Left ventricle myocardium superior (tissue), 1 donor: ENCODE measurements at regions not wholly inside any gene's neighbourhood (a gene's known extent, or its start where the extent isn't known, plus 50 kb on each side); places are given as distances from the start of the nearest gene placed in this dataset.
"Not testable (repeated sequence)": the region's sequence is repeated elsewhere in the genome, so short reads cannot be mapped to it uniquely, and the experiment has no call there.

Experiments used
- ATAC-seq: fragments of 200-7000 bp; cut with Tn5 transposase; one replicate; pipeline ENCODE4 v1.9.1; 2020; ENCODE audit warnings: mild to moderate bottlenecking, moderate library complexity
- DNase-seq: peaks from one replicate; pipeline ENCODE4 v3.0.0-alpha.2; 2020
- intact Hi-C: fragments of 100-400 bp; cut with micrococcal nuclease; formaldehyde crosslinking; loops from one replicate; pipeline ENCODE4 v1.11.0; 2022
- donor health status: DM: no; HTN: yes; CAD: no; lungs with severe emphysema.

- ATAC-seq (no peak), DNase-seq (no peak)
- intact Hi-C loops, result no loop called here
Observed at GRCh38 chr6:145092554-145092953, 642.8 kb downstream of the EPM2A start.

DNA sequence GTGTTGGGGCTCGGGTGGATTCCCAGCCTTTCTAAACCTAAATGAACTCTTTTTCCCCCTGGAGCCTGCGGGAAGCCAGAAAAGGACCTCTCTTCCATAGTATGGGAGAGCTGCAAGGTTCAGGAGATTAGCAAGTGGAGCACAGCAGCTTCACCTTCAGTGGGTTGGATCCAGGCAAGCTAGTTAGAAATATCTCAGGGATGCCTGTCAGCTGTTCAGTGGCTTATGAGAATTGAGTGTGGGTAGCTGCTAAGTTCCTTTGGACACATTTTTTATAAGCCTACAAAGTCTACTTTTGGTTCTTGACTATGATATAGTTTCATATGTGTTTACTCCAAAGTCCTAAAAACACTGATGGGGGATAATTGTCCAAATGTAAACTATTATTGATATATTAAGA, 642.1 kb downstream of the EPM2A start:
- intact Hi-C loops, result no loop called here
- no peak for ATAC-seq

DNA sequence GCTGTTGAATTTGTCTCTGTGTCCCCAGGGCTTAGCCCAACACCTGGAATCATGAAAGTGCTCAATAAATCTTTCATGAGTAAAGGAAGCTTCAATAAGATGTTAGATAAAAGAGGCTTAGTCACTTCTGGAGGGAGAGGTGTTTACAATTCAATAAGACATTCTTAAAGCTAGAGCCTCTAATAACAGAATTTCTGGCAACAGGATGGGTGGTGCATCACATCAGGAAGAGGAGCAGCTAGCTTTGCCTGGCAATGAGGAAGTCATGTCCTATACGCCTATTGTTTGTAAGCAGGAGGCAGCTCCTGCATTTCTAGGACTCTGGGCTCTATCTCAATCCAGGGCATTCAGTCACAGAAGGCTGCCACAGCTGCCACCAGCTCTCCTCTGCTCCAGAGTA, 638.5 kb downstream of the EPM2A start:
- ATAC-seq (peak; percentile 47), DNase-seq (no peak)
- intact Hi-C loops, result no loop called here

More for the DNA sequence above, 642.1 kb downstream of the EPM2A start:
- DNase-seq, result no peak

DNA sequence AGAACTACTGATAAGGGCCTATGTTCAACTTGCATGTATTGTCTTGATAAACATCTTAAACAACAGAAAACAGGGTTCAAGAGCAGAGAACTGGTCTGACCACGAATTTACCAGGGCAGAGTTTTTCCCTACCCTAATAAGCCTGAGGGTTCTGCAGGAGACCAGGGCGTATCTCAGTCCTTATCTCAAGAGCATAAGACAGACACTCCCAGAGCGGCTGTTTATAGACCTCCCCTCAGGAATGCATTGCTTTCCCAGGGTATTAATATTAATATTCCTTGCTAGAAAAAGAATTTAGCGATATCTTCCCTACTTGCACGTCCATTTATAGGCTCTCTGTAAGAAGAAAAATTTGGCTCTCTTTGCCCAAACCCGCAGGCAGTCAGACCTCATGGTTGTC, 637.2 kb downstream of the EPM2A start:
- intact Hi-C loops, ATAC-seq, DNase-seq: not testable (repeated sequence)

GRCh38 chr6:145099713-145100112, 635.6 kb downstream of the EPM2A start:
- ATAC-seq, result no peak
- no peak for DNase-seq
- intact Hi-C loops, result no loop called here

DNA sequence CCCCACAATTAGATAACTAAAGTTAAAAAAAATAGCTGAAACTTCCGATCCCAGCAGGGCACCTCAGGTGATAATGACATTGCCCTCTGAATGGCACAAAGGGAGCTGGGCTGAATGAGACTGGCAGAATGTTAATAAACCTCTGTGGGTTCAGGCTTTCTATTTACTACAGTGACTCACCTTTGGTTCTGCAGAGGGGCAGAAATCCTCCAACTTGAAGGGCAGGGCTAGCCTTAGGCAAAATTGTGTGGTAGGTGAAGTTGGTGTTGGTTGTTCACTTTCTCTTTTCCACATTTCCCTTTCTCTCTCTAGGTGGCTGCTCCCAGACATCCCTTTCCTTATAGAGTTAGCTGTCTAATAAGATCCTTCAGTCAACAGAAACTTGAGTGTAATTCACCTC, 625.2 kb downstream of the EPM2A start:
- no peak for DNase-seq
- intact Hi-C loops, result no loop called here
- ATAC-seq, result no peak

GRCh38 chr6:145111407-145111806, 623.9 kb downstream of the EPM2A start:
- ATAC-seq, DNase-seq, intact Hi-C loops: not testable (repeated sequence)

DNA sequence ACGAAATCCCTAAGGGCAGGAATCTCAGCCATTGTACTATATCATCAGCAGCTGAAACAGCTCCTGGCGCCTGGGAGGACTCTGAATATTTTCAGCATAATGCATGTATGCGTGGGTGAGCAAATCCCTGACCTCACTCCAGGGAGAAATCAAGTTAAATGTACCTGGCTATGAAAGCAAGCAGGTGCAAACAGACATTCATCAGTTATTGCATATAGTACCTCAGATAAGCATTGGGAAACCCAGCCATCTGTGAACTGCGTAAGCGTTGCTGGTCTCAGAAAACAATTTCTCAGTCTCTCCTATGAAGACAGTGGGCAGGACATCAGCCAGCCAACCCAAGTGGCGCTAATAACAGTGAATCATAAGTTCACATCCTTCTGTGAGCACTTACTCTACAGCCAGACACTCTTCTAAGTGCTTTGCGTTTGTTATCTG, 622.6 kb downstream of the EPM2A start:
- DNase-seq, result no peak
- intact Hi-C loops, result no loop called here
- no peak for ATAC-seq

- DNase-seq (no peak), ATAC-seq (no peak)
- intact Hi-C loops, result no loop called here
Observed at GRCh38 chr6:145115638-145116037, 619.7 kb downstream of the EPM2A start.

GRCh38 chr6:145116591-145117178, 618.6 kb downstream of the EPM2A start:
- no peak for ATAC-seq
- no peak for DNase-seq
- intact Hi-C loops, result no loop called here

DNA sequence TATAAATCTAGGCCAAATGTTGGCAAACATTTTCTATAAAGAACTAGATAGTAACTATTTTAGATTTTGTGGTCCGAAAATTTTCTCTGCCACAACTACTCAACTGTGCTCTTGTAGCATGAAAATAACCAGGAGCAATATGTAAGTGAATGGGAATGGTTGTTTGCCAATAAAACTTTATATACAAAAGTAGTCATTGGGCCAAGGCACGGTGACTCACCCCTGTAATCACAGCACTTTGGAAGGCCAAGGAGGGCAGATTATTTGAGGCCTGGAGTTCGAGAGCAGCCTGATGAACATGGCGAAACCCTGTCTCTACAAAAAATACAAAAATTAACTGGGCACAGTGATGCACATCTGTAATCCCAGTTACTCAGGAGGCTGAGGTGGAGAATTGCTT, 617.1 kb downstream of the EPM2A start:
- no peak for DNase-seq
- intact Hi-C loops, result no loop called here
- ATAC-seq, result no peak

DNA sequence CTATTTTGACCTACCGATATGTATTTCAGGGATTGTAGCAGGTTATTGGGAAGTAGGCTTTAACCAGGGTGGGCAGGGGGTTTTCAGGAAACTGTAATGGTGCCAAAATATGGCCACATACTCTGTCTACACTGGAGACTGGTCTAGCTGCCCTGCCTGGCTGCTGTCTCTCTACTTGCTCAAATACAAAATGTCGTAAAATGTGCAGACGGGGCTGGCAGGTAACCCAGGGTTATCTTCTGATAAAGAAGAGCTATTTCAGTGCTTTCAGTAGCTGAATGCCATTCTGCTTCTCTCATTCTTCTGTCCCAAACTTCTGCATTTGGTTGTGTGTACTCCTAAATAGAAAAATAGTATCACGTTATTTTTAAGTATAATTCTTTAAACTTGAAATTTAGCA, 616.2 kb downstream of the EPM2A start:
- DNase-seq (peak; percentile 25), ATAC-seq (peak; percentile 78)
- intact Hi-C loops, result no loop called here

DNA sequence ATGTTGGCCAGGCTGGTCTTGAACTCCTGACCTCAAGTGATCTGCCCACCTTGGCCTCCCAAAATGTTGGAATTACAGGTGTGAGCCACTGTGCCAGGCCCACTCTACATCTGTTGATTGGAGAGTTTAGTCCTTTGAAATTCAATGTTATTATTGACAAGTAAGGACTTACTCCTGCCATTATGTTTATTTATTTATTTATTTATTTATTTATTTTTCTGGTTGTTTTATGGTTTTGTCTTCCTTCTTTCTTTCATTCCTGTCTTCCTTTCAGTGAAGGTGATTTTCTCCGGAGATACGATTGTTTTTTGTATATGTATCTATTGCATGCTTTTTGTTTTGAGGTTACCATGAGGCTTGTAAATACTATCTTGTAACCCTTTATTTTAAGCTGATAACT, 602.6 kb downstream of the EPM2A start:
- DNase-seq (no peak), ATAC-seq (no peak)
- intact Hi-C loops, result no loop called here

DNA sequence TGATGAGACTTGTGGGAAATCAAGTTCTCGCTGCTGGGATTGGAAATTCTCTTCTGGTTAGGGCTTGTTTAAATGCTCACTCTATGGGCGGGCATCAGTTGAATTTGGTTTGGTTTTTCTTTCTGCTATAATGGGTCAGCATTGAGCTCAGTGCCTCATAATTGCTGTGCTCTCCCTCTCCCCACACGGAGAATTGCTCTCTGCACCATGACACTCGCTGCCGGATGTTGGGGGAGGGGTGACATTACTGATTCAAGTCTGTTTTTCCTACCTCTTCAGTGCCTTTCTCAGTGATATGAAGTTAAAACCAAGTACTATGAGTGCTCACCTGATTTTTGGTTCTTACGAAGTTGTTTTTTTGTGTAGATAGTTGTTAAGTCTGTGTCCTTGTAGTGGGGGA, 599.6 kb downstream of the EPM2A start:
- intact Hi-C loops, result no loop called here
- DNase-seq (no peak), ATAC-seq (no peak)

GRCh38 chr6:145137425-145137824, 597.9 kb downstream of the EPM2A start:
- no peak for DNase-seq
- ATAC-seq, result no peak
- intact Hi-C loops, result no loop called here

GRCh38 chr6:145138469-145139139, 596.7 kb downstream of the EPM2A start:
- ATAC-seq (no peak), DNase-seq (no peak)
- intact Hi-C loops, result no loop called here

DNA sequence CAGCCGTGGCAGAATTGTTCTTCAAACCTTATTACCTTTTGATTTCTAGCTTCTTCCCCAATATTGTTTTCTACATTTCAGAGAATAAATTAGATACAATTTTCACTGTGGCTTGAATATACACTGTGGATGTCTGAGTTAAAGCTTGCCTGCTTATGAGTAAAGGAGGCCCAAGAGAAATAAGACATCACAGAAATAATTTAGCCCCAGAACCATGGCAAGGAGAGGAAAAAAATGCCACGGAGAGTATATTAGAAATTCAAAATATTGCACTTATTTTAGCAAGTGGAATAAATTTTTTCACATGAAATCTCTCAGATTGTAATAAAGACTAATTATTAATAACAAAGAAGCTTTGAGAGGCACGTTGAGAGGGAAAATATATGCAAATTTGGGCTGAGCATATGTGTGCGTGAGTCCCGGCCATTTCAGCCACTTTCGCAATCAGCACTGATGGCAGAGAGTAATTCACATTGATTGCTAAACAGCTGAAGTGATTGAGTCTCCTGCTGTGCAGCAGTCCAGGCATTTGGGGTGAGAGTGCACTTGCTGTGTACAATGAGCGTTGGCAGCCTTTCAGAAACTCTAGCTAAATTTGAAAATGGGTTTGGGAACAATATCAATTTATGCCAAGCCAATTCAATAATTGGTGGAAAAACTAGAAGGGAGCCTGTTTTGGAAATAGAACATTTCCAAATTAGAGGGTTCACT, 596.0 kb downstream of the EPM2A start:
- DNase-seq (no peak), ATAC-seq (no peak)
- intact Hi-C loops, result no loop called here

DNA sequence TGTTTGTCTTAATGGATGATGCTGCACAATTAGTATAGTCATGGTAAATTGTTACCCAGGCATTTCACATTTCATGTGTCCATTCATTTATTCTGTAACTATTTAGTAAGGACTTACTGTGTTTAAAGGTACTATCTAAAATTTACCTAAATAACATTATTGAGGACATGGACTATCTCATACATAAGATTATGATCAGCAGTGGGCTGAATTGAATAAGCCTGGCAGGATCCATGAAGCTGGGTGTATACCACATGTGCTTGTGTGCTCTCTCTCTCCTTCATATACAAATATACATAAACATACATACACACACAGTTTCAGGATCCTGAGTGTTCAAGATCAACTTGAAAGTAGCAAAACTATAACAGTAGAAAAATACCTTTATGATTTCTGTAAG, 595.4 kb downstream of the EPM2A start:
- intact Hi-C loops, result no loop called here
- DNase-seq (no peak), ATAC-seq (no peak)

DNA sequence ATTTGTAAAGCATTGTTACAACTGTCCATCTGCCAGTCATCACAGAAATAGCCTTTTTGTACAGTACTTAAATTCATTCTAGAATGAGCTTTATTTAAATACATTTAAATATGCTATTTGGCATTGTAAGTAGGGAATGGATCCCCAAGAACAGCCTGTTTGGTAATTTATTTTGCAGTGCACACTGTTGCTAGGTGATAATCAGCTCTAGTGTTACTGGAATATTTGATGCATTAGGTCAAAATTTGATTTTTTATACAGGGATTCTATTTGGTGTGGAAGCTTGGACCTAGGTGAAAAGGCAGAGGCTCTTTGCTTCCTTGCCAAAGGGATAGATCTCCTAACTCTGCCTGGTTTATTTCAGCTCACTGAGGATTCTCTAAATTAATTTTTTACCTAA, 593.7 kb downstream of the EPM2A start:
- intact Hi-C loops, result no loop called here
- ATAC-seq, result no peak
- DNase-seq, result no peak

GRCh38 chr6:145142958-145143357, 592.4 kb downstream of the EPM2A start:
- no peak for DNase-seq
- no peak for ATAC-seq
- intact Hi-C loops, result no loop called here

GRCh38 chr6:145143379-145143778, 591.9 kb downstream of the EPM2A start:
- intact Hi-C loops, result no loop called here
- ATAC-seq, result no peak

More at GRCh38 chr6:145143379-145143778, 591.9 kb downstream of the EPM2A start:
- no peak for DNase-seq
